ENCODE measurements at regions not wholly inside any gene's neighbourhood (a gene's known extent, or its start where the extent isn't known, plus 50 kb on each side); places are given as distances from the start of the nearest gene placed in this dataset.
"Not testable (repeated sequence)": the region's sequence is repeated elsewhere in the genome, so short reads cannot be mapped to it uniquely, and the experiment has no call there.

DNA sequence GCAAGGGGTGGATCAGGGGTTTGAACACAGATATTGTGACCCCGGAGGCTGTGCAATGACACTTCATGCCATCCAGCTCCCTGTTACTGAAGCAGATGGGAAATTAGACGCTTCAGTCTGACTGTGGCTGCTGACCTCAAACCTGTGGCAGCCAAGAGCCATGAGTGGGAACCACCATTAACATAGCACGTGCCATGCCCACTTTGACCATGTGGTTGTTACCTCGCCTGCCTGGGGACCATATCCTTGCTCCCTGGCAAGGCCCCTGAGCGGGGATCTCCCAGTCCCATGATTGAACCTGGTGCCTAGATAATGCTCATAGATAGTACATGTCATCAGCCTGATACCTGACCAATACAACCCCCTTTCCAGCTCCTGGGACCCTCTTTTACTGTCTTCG lies 68.9 kb downstream of the CYP26B1 start:
- no peak for TF ChIP-seq POLR2A (IDR thresholded peaks at IDR 0.05; ENCODE audit: low read length)
- TF ChIP-seq GATA1 (IDR thresholded peaks at IDR 0.05; ENCODE audit: low read depth, low read length), result no peak
- no peak for DNase-seq

DNA sequence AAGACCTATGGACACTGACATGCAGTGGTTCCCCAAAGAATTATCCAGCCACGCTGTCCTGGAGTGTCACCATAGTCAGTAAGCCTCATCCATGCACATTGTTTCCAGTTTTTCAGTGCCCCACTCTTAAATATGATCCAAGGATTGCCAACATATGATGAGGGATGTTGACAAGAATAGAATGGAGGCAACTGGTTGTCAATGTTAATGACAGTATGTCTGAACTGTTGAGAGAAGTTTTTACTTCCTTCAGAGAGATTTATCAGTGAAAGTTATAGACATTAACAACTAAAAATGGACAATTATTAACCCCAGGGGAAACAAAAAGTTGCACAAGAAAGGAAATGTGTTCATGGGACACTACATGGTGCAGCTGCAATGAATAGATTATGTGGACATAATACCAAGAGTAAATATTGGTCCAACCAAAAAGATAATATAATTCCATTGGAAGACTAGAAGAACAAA lies 69.9 kb downstream of the CYP26B1 start:
- no peak for DNase-seq
- TF ChIP-seq POLR2A (IDR thresholded peaks at IDR 0.05; ENCODE audit: low read length), result no peak
- no peak for TF ChIP-seq GATA1 (IDR thresholded peaks at IDR 0.05; ENCODE audit: low read depth, low read length)

DNA sequence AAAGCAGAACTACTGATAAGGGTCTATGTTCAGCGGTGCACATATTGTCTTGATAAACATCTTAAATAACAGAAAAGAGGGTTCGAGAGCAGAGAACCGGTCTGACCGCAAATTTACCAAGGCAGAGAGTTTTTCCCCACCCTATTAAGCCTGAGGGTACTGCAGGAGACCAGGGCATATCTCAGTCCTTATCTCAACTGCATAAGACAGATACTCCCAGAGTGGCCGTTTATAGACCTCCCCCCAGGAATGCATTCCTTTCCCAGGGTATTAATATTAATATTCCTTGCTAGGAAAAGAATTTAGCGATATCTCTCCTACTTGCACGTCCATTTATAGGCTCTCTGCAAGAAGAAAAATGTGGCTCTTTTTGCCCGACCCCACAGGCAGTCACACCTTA lies 74.3 kb downstream of the CYP26B1 start:
- not testable (repeated sequence) for DNase-seq

DNA sequence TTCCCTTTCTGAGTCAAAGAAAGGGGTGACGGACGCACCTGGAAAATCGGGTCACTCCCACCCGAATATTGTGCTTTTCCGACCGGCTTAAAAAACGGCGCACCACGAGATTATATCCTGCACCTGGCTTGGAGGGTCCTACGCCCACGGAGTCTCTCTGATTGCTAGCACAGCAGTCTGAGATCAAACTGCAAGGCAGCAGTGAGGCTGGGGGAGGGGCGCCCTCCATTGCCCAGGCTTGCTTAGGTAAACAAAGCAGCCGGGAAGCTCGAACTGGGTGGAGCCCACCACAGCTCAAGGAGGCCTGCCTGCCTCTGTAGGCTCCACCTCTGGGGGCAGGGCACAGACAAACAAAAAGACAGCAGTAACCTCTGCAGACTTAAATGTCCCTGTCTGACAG lies 83.5 kb downstream of the CYP26B1 start:
- not testable (repeated sequence) for DNase-seq

DNA sequence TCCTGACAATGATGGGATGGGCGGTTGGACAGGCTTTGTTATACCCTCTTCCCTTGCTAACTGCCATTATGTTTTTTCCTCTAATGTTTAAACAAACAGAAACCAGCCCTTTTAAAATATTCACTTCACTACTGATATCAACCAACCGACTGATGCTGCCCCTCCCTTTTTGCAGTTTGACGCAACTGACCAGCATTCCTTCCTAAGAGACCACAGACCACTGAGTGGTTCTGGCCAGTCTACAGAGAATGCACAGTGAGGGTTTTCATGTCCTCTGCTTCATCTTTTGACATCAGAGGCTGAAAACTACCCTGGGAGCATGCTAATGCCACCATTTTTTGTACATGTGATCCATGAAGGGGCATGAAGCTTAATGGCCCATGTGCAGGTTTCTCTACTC lies 85.3 kb downstream of the CYP26B1 start:
- TF ChIP-seq GATA1 (IDR thresholded peaks at IDR 0.05; ENCODE audit: low read depth, low read length), result no peak
- TF ChIP-seq POLR2A (IDR thresholded peaks at IDR 0.05; ENCODE audit: low read length), result no peak
- DNase-seq, result no peak

DNA sequence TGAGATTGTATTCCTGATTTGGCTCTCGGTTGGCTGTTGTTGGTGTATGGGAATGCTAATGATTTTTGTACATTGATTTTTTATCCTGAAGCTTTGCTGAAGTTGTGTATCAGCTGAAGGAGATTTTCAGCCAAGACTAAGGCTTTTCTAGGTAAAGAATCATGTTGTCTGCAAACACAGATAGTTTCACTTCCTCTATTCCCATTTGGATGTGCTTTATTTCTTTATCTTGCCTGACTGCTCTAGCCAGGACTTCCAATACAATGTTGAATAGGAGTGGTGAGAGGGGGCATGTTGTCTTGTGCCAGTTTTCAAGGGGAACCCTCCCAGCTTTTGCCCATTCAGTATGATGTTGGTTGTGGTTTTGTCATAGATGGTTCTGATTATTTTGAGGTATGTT lies 90.4 kb downstream of the CYP26B1 start:
- no peak for DNase-seq
- no peak for TF ChIP-seq POLR2A (IDR thresholded peaks at IDR 0.05; ENCODE audit: low read length)
- TF ChIP-seq GATA1 (IDR thresholded peaks at IDR 0.05; ENCODE audit: low read depth, low read length), result no peak

DNA sequence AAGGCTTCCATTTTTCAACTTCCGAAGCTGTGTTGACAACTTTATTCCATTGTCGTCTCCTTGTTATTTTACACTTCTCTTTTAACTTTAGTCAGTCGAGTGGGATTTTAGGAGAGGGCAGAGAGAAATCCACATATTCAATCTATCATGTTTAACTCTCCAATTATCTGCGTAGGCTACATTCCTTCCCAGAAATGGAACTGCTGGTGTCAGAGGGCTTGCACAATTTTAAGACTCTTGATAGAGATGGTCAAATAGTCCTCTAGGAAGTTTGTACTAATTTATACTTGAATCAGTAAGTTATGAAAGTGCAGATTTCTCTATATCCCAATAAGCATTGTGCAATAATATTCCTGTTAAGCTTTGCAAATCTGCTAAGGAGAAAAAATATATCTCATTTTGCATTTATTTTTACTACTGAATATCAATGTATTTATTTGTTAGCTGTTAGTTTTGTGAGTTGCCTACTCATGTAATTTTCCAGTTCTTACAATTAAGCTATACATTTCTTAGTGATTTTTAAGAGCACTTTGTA lies 95.6 kb downstream of the CYP26B1 start:
- TF ChIP-seq GATA1 (IDR thresholded peaks at IDR 0.05; ENCODE audit: low read depth, low read length) (no peak), POLR2A (IDR thresholded peaks at IDR 0.05; ENCODE audit: low read length) (no peak)
- DNase-seq, result no peak

DNA sequence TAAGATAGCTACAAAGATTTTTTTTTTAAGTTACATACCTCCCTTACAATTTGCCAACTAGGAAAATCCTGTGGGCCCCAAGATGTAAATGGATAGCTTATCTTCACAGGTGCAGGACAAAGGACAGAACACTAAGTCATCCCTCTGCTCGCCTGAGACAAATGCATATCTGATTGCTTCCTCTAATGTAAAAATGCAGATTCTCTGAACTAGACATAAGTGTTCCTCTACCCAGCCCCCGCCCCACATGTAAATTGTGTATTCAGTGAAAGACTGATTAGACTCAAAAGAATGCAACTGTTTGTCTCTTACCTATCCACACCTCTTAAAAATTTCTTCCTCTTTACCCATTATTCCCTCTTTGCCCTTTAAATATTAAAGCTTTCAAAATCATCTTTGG lies 96.5 kb downstream of the CYP26B1 start:
- DNase-seq, result no peak
- no peak for TF ChIP-seq GATA1 (IDR thresholded peaks at IDR 0.05; ENCODE audit: low read depth, low read length)
- TF ChIP-seq POLR2A (IDR thresholded peaks at IDR 0.05; ENCODE audit: low read length), result no peak

DNA sequence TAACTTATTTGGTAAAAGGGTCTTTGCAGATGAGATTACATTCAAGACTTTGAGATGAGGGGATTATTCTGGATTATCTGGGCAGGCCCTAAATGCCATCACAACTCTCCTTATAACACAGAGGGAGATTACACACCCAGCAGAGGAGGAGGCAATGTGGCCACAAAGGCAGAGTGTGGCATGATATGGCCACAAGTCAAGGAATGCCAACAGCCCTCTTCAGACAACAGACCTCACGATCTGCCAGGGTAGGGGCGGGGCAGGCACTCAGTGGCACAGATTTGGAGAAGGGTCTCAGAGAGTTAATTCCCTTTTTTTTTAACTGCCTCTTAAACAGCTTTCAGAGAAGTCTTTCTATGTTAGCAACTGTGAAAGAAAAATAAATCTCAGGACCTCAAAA lies 96.9 kb downstream of the CYP26B1 start:
- TF ChIP-seq GATA1 (IDR thresholded peaks at IDR 0.05; ENCODE audit: low read depth, low read length) (no peak), POLR2A (IDR thresholded peaks at IDR 0.05; ENCODE audit: low read length) (no peak)
- DNase-seq, result no peak

DNA sequence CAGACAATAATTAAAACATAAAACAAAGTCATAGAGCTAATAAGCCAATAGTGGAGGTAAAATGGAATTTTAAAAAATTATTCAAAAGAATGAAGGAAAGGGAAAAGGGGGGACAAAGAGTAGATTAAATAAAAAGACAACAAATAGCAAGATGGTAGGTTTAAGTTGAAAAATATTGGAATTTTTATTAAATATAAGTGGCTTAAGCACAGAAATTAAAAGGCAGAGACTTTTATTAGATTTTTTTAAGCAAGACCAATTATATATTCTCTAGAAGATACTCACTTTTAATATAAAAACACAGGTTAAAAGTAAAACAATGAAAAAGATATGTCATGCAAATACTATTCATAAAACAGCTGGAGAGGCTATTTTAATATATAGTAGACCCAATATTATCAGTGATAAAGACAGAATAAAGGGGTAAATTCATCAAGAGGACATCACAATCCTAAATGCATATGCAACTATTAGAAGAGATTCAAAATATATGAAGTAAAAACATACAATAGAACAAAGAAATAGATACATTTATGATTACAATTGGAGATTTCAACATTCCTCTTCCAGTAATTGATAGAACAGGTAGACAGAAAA lies 98.7 kb downstream of the CYP26B1 start:
- TF ChIP-seq POLR2A (IDR thresholded peaks at IDR 0.05; ENCODE audit: low read length), result no peak
- no peak for DNase-seq

DNA sequence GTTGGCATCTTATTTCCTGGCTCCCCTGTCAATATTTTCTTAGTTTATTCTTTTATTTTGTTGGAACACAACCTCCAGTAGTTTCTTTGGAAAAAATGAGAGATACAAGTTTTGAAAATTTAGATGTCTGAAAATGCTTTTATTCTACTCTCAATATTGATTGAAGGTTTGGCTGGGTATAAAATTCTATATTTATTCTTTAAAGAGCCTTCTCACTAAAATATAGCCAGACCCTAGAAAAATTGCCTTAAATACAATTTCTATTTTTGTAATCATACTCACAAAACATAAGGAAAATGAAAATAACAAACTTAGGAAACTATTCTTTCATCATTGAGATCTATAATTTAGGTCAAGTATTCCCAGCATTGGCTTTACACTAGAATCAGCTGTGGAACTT lies 103.7 kb downstream of the CYP26B1 start:
- no peak for TF ChIP-seq GATA1 (IDR thresholded peaks at IDR 0.05; ENCODE audit: low read depth, low read length)
- TF ChIP-seq POLR2A (IDR thresholded peaks at IDR 0.05; ENCODE audit: low read length), result no peak
- no peak for DNase-seq

DNA sequence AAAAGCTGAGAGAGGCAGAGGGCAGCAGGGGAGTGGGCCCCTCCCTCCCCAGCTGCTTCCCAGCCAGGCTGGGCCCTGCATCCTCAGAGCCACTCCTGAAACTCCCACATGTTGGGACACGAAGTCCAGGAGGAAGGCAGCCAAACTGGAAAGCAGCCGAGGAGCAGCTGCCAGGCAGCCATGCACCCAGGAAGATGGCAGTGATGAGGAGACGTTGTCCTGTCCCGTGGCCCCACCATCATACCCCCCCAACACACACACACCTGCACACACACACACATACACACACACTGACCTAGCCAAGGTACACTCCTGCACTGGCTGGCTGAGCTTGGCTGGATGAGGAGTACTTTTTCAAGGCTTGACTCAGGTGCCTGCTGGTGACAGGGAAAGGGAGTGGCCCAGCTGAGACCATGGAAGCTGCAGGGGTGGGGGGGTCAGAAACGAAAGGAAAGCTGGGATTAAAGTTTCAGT lies 106.0 kb downstream of the CYP26B1 start:
- no peak for DNase-seq
- TF ChIP-seq GATA1 (IDR thresholded peaks at IDR 0.05; ENCODE audit: low read depth, low read length), result no peak
- TF ChIP-seq POLR2A (IDR thresholded peaks at IDR 0.05; ENCODE audit: low read length), result no peak

DNA sequence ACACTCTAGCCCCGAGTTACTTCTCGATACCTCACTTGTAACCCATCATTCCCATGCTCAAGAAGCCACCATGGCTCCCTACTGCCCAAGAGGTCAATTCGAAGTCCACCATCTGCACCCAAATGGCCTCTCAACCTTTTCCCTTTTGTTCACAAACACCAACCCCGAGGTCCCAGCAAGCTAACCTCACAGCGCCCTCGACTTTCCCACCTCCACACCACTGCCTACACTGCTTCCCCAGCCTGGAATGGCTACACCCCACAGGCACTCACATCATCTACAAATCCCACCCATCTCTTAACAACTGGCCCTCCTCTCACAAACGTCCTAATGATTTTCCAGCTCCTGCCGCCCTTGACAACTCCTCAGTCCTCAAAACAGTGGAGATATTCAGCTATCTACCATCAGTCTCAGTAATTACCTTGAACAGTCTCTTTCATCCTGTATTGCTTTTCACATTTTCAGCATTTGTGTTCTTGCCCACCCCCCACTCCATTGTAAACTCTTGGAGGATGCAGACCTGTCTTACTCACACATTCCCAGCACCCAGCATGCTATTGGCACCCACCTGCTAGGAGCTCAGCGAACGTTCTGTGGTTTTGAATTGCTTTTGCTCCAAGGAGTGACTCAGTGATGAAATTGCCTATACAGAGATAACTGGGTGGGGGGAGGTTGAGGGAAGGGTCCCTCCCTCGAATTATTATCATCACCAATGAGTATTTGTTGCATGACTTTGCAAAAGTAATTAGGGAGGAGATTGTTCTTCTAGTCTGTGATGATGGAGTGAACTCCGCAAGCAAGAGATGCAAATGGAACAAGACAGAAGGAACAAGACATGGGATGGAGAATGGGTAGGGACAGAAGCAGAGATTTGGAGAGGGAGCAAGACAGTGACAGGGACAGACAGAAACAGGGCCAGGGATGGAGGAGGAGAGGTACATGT lies 106.8 kb downstream of the CYP26B1 start:
- TF ChIP-seq POLR2A (IDR thresholded peaks at IDR 0.05; ENCODE audit: low read length) (no peak), GATA1 (IDR thresholded peaks at IDR 0.05; ENCODE audit: low read depth, low read length) (no peak)
- DNase-seq, result no peak

DNA sequence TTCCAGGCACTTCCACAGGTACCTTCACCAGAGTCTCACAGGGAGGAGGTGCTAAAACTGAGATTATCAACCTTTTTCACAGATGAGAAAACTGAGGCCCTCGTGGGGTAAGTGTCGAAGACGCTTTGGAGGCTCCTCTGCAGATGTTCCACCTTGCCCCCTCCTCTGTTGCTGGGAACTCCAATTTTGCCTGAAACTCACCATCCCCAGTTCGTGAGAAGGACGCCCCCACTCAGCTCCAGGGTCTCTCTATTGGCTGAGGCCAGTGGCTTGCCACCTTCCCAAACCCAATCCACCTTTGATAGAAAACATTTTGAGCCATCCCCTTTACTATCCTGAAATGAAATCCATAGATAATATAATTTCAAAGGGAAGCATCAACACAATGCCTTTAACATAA lies 109.1 kb downstream of the CYP26B1 start:
- no peak for DNase-seq
- TF ChIP-seq GATA1 (IDR thresholded peaks at IDR 0.05; ENCODE audit: low read depth, low read length) (no peak), POLR2A (IDR thresholded peaks at IDR 0.05; ENCODE audit: low read length) (no peak)

DNA sequence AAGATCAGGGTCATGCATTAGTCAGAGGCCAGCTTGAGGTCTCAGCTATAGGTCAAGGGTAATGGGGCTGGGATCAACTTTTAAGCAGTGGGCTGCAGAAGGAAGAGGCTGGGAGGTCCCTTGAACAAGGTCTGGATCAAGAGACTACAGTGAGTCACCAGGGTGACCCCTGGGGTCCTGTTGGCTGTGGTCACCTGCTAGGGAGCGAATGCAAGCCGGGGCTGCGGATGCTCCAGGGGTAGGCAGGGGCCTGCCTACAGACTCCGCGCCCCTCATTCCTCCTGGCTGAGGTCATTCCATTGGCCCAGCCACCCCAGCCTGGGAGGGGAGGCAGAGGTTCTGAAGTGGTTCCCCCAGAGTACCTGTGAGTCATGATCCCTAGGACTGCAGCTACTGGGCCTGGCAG lies 110.4 kb downstream of the CYP26B1 start:
- DNase-seq, result no peak
- no peak for TF ChIP-seq GATA1 (IDR thresholded peaks at IDR 0.05; ENCODE audit: low read depth, low read length)
- TF ChIP-seq POLR2A (IDR thresholded peaks at IDR 0.05; ENCODE audit: low read length), result no peak
